ENCODE measurements at regions not wholly inside any gene's neighbourhood (a gene's known extent, or its start where the extent isn't known, plus 50 kb on each side); places are given as distances from the start of the nearest gene placed in this dataset.

GRCh38 chr3:28758115-28758514, 409.5 kb upstream of the AZI2 start:
- no peak for TF ChIP-seq CTCF (IDR thresholded peaks at IDR 0.05)
- no peaks in the 10 kb centered on the region for H3K9me3 Mint-ChIP-seq (ENCODE audit: low read depth)
- DNase-seq (ENCODE audit: low spot score), result no peak
- H3K4me3 Mint-ChIP-seq (ENCODE audit: unreplicated experiment), result no peak overlapping the region
- H3K4me1 Mint-ChIP-seq (ENCODE audit: low read depth), result peaks cover 7% of the 10 kb centered on the region
- H3K27me3 Mint-ChIP-seq (ENCODE audit: low read depth), result no peaks in the 10 kb centered on the region
- no peaks in the 10 kb centered on the region for H3K36me3 Mint-ChIP-seq (ENCODE audit: low read depth)
- no peak overlapping the region for H3K27ac Mint-ChIP-seq (ENCODE audit: unreplicated experiment)

GRCh38 chr3:28761375-28761774, 412.8 kb upstream of the AZI2 start:
- Mint-ChIP-seq H3K4me1 (ENCODE audit: low read depth) (no peaks in the 10 kb centered on the region), H3K9me3 (ENCODE audit: low read depth) (no peaks in the 10 kb centered on the region), H3K27ac (ENCODE audit: unreplicated experiment) (no peak overlapping the region), H3K4me3 (ENCODE audit: unreplicated experiment) (no peak overlapping the region), H3K27me3 (ENCODE audit: low read depth) (peaks cover 3% of the 10 kb centered on the region), H3K36me3 (ENCODE audit: low read depth) (no peaks in the 10 kb centered on the region)
- no peak for DNase-seq (ENCODE audit: low spot score)
- no peak for TF ChIP-seq CTCF (IDR thresholded peaks at IDR 0.05)

GRCh38 chr3:28765194-28765593, 416.6 kb upstream of the AZI2 start:
- no peak for DNase-seq (ENCODE audit: low spot score)
- Mint-ChIP-seq H3K27me3 (ENCODE audit: low read depth) (peaks cover 5% of the 10 kb centered on the region), H3K27ac (ENCODE audit: unreplicated experiment) (no peak overlapping the region), H3K36me3 (ENCODE audit: low read depth) (no peaks in the 10 kb centered on the region), H3K9me3 (ENCODE audit: low read depth) (peaks cover 5% of the 10 kb centered on the region), H3K4me1 (ENCODE audit: low read depth) (no peaks in the 10 kb centered on the region), H3K4me3 (ENCODE audit: unreplicated experiment) (no peak overlapping the region)
- no peak for TF ChIP-seq CTCF (IDR thresholded peaks at IDR 0.05)

GRCh38 chr3:28768439-28768838, 419.8 kb upstream of the AZI2 start:
- Mint-ChIP-seq H3K4me3 (ENCODE audit: unreplicated experiment) (no peak overlapping the region), H3K27me3 (ENCODE audit: low read depth) (peaks cover 5% of the 10 kb centered on the region)
- no peak for TF ChIP-seq CTCF (IDR thresholded peaks at IDR 0.05)

GRCh38 chr3:28777806-28778475, 429.3 kb upstream of the AZI2 start:
- no peak for DNase-seq (ENCODE audit: low spot score)
- Mint-ChIP-seq H3K27me3 (ENCODE audit: low read depth) (peaks cover 6% of the 10 kb centered on the region), H3K36me3 (ENCODE audit: low read depth) (peaks cover 2% of the 10 kb centered on the region), H3K4me1 (ENCODE audit: low read depth) (no peaks in the 10 kb centered on the region), H3K9me3 (ENCODE audit: low read depth) (peaks cover 7% of the 10 kb centered on the region), H3K27ac (ENCODE audit: unreplicated experiment) (no peak overlapping the region), H3K4me3 (ENCODE audit: unreplicated experiment) (no peak overlapping the region)
- TF ChIP-seq CTCF (IDR thresholded peaks at IDR 0.05), result no peak

More at GRCh38 chr3:28768439-28768838, 419.8 kb upstream of the AZI2 start:
- Mint-ChIP-seq H3K4me1 (ENCODE audit: low read depth) (no peaks in the 10 kb centered on the region), H3K36me3 (ENCODE audit: low read depth) (peaks cover 15% of the 10 kb centered on the region), H3K27ac (ENCODE audit: unreplicated experiment) (no peak overlapping the region), H3K9me3 (ENCODE audit: low read depth) (peaks cover 32% of the 10 kb centered on the region)
- no peak for DNase-seq (ENCODE audit: low spot score)

Measured in chondrocyte (in vitro differentiated cells).